ENCODE measurements at regions not wholly inside any gene's neighbourhood (a gene's known extent, or its start where the extent isn't known, plus 50 kb on each side); places are given as distances from the start of the nearest gene placed in this dataset.

- TF ChIP-seq CTCF (IDR thresholded peaks at IDR 0.05; ENCODE audit: borderline replicate concordance, extremely low read depth, low read length, poor library complexity, severe bottlenecking) (no peak), EZH2 (IDR thresholded peaks at IDR 0.05; ENCODE audit: borderline replicate concordance, low read depth, low read length, severe bottlenecking) (no peak)
Measured at GRCh38 chr5:12385095-12385494, 480.8 kb upstream of the CTNND2 start.
